NCI-H187 (cell line): ENCODE measurements at regions not wholly inside any gene's neighbourhood (a gene's known extent, or its start where the extent isn't known, plus 50 kb on each side); places are given as distances from the start of the nearest gene placed in this dataset.
"Not testable (repeated sequence)": the region's sequence is repeated elsewhere in the genome, so short reads cannot be mapped to it uniquely, and the experiment has no call there.

Experiments used
- DNase-seq, 2 experiments: peaks; one replicate each; lab custom pipeline; 2025; lab: John Stamatoyannopoulos, UW

- no peak for DNase-seq
Observed at GRCh38 chr9:30140407-30140806, 2244.0 kb upstream of the ACO1 start.

GRCh38 chr9:30160570-30160969 is 2223.9 kb upstream of the ACO1 start:
- no peak for DNase-seq

- DNase-seq: no peak
Observed at GRCh38 chr9:30172206-30172605, 2212.2 kb upstream of the ACO1 start.

GRCh38 chr9:30178610-30179009 is 2205.8 kb upstream of the ACO1 start:
- DNase-seq: no peak

- DNase-seq: no peak
Observed at GRCh38 chr9:30193421-30193820, 2191.0 kb upstream of the ACO1 start.

- DNase-seq: no peak
Observed at GRCh38 chr9:30196941-30197340, 2187.5 kb upstream of the ACO1 start.

- DNase-seq: no peak
Observed at GRCh38 chr9:30197453-30197852, 2187.0 kb upstream of the ACO1 start.

GRCh38 chr9:30197954-30198353 is 2186.5 kb upstream of the ACO1 start:
- no peak for DNase-seq

- no peak for DNase-seq
Observed at GRCh38 chr9:30198463-30199309, 2185.8 kb upstream of the ACO1 start.

- no peak for DNase-seq
Observed at GRCh38 chr9:30201024-30201423, 2183.4 kb upstream of the ACO1 start.

- no peak for DNase-seq
Observed at GRCh38 chr9:30235068-30235467, 2149.4 kb upstream of the ACO1 start.

GRCh38 chr9:30235564-30235963 is 2148.9 kb upstream of the ACO1 start:
- no peak for DNase-seq

- DNase-seq: no peak
Observed at GRCh38 chr9:30239878-30240277, 2144.6 kb upstream of the ACO1 start.

- DNase-seq: no peak
Observed at GRCh38 chr9:30243467-30243866, 2141.0 kb upstream of the ACO1 start.

GRCh38 chr9:30244877-30245276 is 2139.6 kb upstream of the ACO1 start:
- no peak for DNase-seq

GRCh38 chr9:30250872-30251271 is 2133.6 kb upstream of the ACO1 start:
- DNase-seq: no peak

GRCh38 chr9:30258094-30258493 is 2126.3 kb upstream of the ACO1 start:
- DNase-seq: no peak

- no peak for DNase-seq
Observed at GRCh38 chr9:30280229-30280900, 2104.1 kb upstream of the ACO1 start.

- no peak for DNase-seq
Observed at GRCh38 chr9:30289435-30289834, 2095.0 kb upstream of the ACO1 start.

- DNase-seq: not testable (repeated sequence)
Observed at GRCh38 chr9:30292026-30292425, 2092.4 kb upstream of the ACO1 start.

- DNase-seq: no peak
Observed at GRCh38 chr9:30293231-30293630, 2091.2 kb upstream of the ACO1 start.

- no peak for DNase-seq
Observed at GRCh38 chr9:30299126-30299780, 2085.2 kb upstream of the ACO1 start.
